CD14-positive monocyte (primary cell): ENCODE measurements at regions not wholly inside any gene's neighbourhood (a gene's known extent, or its start where the extent isn't known, plus 50 kb on each side); places are given as distances from the start of the nearest gene placed in this dataset.

ENCODE experiments used
- DNase-seq, 3 donors: peaks; one replicate each; pipeline ENCODE4 v3.0.0-alpha.2; 2011 to 2022
- H2AFZ ChIP-seq: 2 replicates; pipeline ENCODE4 v1.6.0; 2012; ENCODE audit warnings: mild to moderate bottlenecking, low read depth, low read length, inconsistent platforms; ENCODE audit not compliant: insufficient read depth, poor library complexity, severe bottlenecking
- H3K27ac ChIP-seq, 2 donors: 1 replicate in 1 of 2; 2 replicates in 1 of 2; pipeline ENCODE4 v1.5.1; 2012 to 2013; ENCODE audit warnings: low read length in 2 of 2, control low read depth in 1 of 2, inconsistent platforms in 1 of 2, low read depth in 1 of 2, mild to moderate bottlenecking in 1 of 2
- H3K27me3 ChIP-seq, 2 donors: one replicate each; pipeline versions ENCODE4 v1.6.0 to v1.6.1; 2011 to 2013; ENCODE audit warnings: low read length in 2 of 2; ENCODE audit not compliant: control insufficient read depth in 2 of 2, insufficient read depth in 2 of 2
- H3K36me3 ChIP-seq, 2 donors: replicated peaks in 1 of 2; 1 replicate in 1 of 2; 2 replicates in 1 of 2; pipeline versions ENCODE4 v1.5.1 to v1.6.1; 2012 to 2013; ENCODE audit warnings: low read length in 2 of 2, control low read depth in 1 of 2, inconsistent platforms in 1 of 2, mild to moderate bottlenecking in 1 of 2; ENCODE audit not compliant: insufficient read depth in 2 of 2, control insufficient read depth in 1 of 2
- H3K4me1 ChIP-seq, 2 donors: 1 replicate in 1 of 2; 2 replicates in 1 of 2; pipeline versions ENCODE4 v1.5.1 to v1.6.1; 2012 to 2013; ENCODE audit warnings: low read length in 2 of 2, control low read depth in 1 of 2, inconsistent platforms in 1 of 2, mild to moderate bottlenecking in 1 of 2, moderate library complexity in 1 of 2; ENCODE audit not compliant: insufficient read depth in 2 of 2, control insufficient read depth in 1 of 2
- H3K4me2 ChIP-seq: replicated peaks from 2 replicates; pipeline ENCODE3; 2012; ENCODE audit warnings: low read length, moderate library complexity, mild to moderate bottlenecking; ENCODE audit not compliant: poor library complexity, severe bottlenecking; ENCODE audit errors: extremely low read depth
- H3K4me3 ChIP-seq, 3 experiments: fragments of 200-600 bp in 1 of 3; sonication (generic) in 1 of 3; replicated peaks in 1 of 3; 1 replicate in 2 of 3; 2 replicates in 1 of 3; pipeline ENCODE4 v1.5.1; 2011 to 2013; ENCODE audit warnings: low read length in 3 of 3, mild to moderate bottlenecking in 3 of 3, control low read depth in 2 of 3, low read depth in 2 of 3, inconsistent platforms in 1 of 3, moderate library complexity in 1 of 3
- H3K79me2 ChIP-seq: 2 replicates; pipeline ENCODE4 v1.6.0; 2012; ENCODE audit warnings: mild to moderate bottlenecking, control low read depth, inconsistent platforms, low read length, moderate library complexity; ENCODE audit not compliant: insufficient read depth
- H3K9ac ChIP-seq: 2 replicates; pipeline ENCODE4 v1.6.0; 2017; ENCODE audit warnings: low read length, mild to moderate bottlenecking; ENCODE audit not compliant: insufficient read depth, poor library complexity, severe bottlenecking
- H3K9me3 ChIP-seq, 2 donors: replicated peaks in 1 of 2; 1 replicate in 1 of 2; 2 replicates in 1 of 2; pipeline versions ENCODE4 v1.5.1 to v1.6.1; 2012 to 2013; ENCODE audit warnings: low read length in 2 of 2, control low read depth in 1 of 2; ENCODE audit not compliant: control insufficient read depth in 1 of 2, insufficient read depth in 1 of 2
- H4K20me1 ChIP-seq: 2 replicates; pipeline ENCODE4 v1.6.0; 2012; ENCODE audit warnings: mild to moderate bottlenecking, low read length, control low read depth, moderate library complexity; ENCODE audit not compliant: insufficient read depth
- H3K27ac Mint-ChIP-seq, 7 donors: one replicate each; pipeline ENCODE4 v1.8.0; 2020; ENCODE audit warnings: mild to moderate bottlenecking in 7 of 7, mixed read lengths in 7 of 7, moderate library complexity in 6 of 7, inconsistent platforms in 2 of 7
- H3K27me3 Mint-ChIP-seq, 3 donors: one replicate each; pipeline ENCODE4 v1.8.0; 2021 to 2022; ENCODE audit warnings: low read depth in 3 of 3, mild to moderate bottlenecking in 3 of 3, mixed read lengths in 3 of 3, moderate library complexity in 3 of 3, inconsistent platforms in 1 of 3
- H3K36me3 Mint-ChIP-seq, 2 donors: one replicate each; pipeline ENCODE4 v1.8.0; 2020; ENCODE audit warnings: mixed read lengths in 2 of 2, inconsistent platforms in 1 of 2, mild to moderate bottlenecking in 1 of 2
- H3K4me1 Mint-ChIP-seq: one replicate; pipeline ENCODE4 v1.8.0; 2020; ENCODE audit warnings: mild to moderate bottlenecking, mixed read lengths
- H3K4me3 Mint-ChIP-seq, 2 donors: one replicate each; pipeline ENCODE4 v1.8.0; 2020; ENCODE audit warnings: mild to moderate bottlenecking in 2 of 2, mixed read lengths in 2 of 2, moderate library complexity in 1 of 2
- H3K9me3 Mint-ChIP-seq, 7 donors: one replicate each; pipeline ENCODE4 v1.8.0; 2020 to 2022; ENCODE audit warnings: mixed read lengths in 7 of 7, mild to moderate bottlenecking in 6 of 7, moderate library complexity in 6 of 7, inconsistent platforms in 2 of 7
- CTCF ChIP-seq: fragments of 200-600 bp; IDR thresholded peaks from one replicate; pipeline ENCODE4 v1.8.0; 2022; ENCODE audit warnings: antibody characterized with exemption, mild to moderate bottlenecking
- WGBS: methylation state at CpG from one replicate; pipeline ENCODE4 v1.1.5; 2013; ENCODE audit warnings: missing lambda C conversion rate; ENCODE audit not compliant: insufficient coverage; 5-methylcytosine and 5-hydroxymethylcytosine counted together
- intact Hi-C, 2 donors: fragments of 100-400 bp; cut with micrococcal nuclease; formaldehyde crosslinking; loops; one replicate each; pipeline versions ENCODE4 v1.15.0 to v1.15.1; 2023

GRCh38 chrX:115966920-115967319 lies 203.6 kb upstream of the AGTR2 start:
- no peaks in the 10 kb centered on the region for H3K9me3 ChIP-seq
- no peaks in the 10 kb centered on the region for H3K36me3 Mint-ChIP-seq
- no peak for TF ChIP-seq CTCF
- no peak overlapping the region for H3K4me2 ChIP-seq
- H3K36me3 ChIP-seq, result no peaks in the 10 kb centered on the region
- H3K9ac ChIP-seq, result no peak overlapping the region
- no peak overlapping the region for H3K4me3 Mint-ChIP-seq
- H3K27ac Mint-ChIP-seq, result no peak overlapping the region
- no peak for DNase-seq
- H3K27me3 Mint-ChIP-seq, result peaks cover 0 to 34% (median 12%) of the 10 kb centered on the region in 3 donors
- peaks cover 0 to 6% of the 10 kb centered on the region in 2 donors for H3K4me1 ChIP-seq
- WGBS, result no CpG with 5 or more reads among the region's 11 CpGs
- peaks cover 15% of the 10 kb centered on the region for H3K4me1 Mint-ChIP-seq
- H3K27ac ChIP-seq, result no peak overlapping the region
- no peaks in the 10 kb centered on the region for H4K20me1 ChIP-seq
- peaks cover 0 to 11% (median 3%) of the 10 kb centered on the region in 7 donors for H3K9me3 Mint-ChIP-seq
- peaks cover 0 to 2% of the 10 kb centered on the region in 2 donors for H3K27me3 ChIP-seq
- no peak overlapping the region for H2AFZ ChIP-seq
- intact Hi-C loops, result no loop called here
- H3K4me3 ChIP-seq, result no peak overlapping the region
- H3K79me2 ChIP-seq, result no peaks in the 10 kb centered on the region

GRCh38 chrX:115968436-115969252 lies 201.9 kb upstream of the AGTR2 start:
- 0% methylated on average over 9 of the region's 48 CpGs for WGBS
- intact Hi-C loops, result no loop called here
- Mint-ChIP-seq H3K36me3 (no peaks in the 10 kb centered on the region), H3K4me1 (peaks cover 15% of the 10 kb centered on the region), H3K9me3 (peaks cover 0 to 10% (median 3%) of the 10 kb centered on the region in 7 donors), H3K4me3 (peak overlapping the region; percentile 76 to 83), H3K27me3 (peaks cover 0 to 38% (median 12%) of the 10 kb centered on the region in 3 donors), H3K27ac (peak overlapping the region in 1 of 7 donors; percentile 0)
- Histone ChIP-seq H3K4me1 (peaks cover 0 to 6% of the 10 kb centered on the region in 2 donors), H4K20me1 (no peaks in the 10 kb centered on the region), H3K4me3 (peak overlapping the region; percentile 25 to 74 (median 38)), H3K79me2 (no peaks in the 10 kb centered on the region), H3K9me3 (no peaks in the 10 kb centered on the region), H3K4me2 (peak overlapping the region; percentile 74), H2AFZ (peak overlapping the region; percentile 81), H3K9ac (peak overlapping the region; percentile 49), H3K36me3 (no peaks in the 10 kb centered on the region), H3K27ac (no peak overlapping the region), H3K27me3 (peaks cover 0 to 2% of the 10 kb centered on the region in 2 donors)
- no peak for TF ChIP-seq CTCF
- peak in 1 of 3 donors; percentile 14 for DNase-seq
